Activated CD4-positive, alpha-beta T cell treated with anti-CD3 and anti-CD28 coated beads, Interleukin-2, amount 50 U/mL, for 16 hours (primary cell): ENCODE measurements at regions not wholly inside any gene's neighbourhood (a gene's known extent, or its start where the extent isn't known, plus 50 kb on each side); places are given as distances from the start of the nearest gene placed in this dataset.
"Not testable (repeated sequence)": the region's sequence is repeated elsewhere in the genome, so short reads cannot be mapped to it uniquely, and the experiment has no call there.

Experiments used
- DNase-seq: peaks from one replicate; pipeline ENCODE4 v3.0.0-alpha.2; 2020

- peak; percentile 20 for DNase-seq
These were observed 50.8 kb upstream of the PTHLH start for GRCh38 chr12:28023156-28023887.

DNA sequence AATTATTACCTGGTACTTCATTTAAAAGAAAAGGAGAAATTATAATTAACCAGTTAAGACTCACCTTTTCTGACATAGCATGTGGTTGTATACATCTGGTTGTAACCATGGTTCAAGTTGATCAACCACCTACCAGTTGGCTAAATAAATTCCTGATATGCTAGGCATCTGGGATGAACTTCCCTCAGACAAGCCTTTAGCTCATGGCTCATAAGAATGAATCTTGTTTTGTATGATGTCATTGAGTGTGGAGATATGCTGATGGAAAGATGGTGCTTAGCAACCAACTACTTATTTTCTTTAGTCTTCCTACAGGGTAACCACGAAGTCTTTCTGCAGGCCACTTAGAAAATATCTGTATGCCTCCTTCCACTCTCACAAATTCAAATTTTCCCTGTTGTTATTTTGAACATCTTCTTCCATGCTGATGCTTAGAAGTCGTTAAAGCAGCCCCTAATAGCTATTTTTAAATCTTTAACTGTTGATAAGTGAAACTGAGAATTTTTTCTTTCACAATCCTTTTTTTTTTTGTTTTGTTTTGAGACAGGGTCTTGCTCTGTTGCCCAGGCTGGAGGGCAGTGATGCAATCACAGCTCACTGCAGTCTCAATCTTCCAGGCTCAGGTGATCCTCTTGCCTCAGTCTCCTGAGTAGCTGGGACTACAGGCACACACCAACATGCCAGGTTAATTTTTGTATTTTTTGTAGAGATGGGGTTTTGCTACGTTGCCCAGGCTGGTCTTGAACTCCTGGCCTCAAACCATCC, 51.9 kb upstream of the PTHLH start:
- no peak for DNase-seq

DNA sequence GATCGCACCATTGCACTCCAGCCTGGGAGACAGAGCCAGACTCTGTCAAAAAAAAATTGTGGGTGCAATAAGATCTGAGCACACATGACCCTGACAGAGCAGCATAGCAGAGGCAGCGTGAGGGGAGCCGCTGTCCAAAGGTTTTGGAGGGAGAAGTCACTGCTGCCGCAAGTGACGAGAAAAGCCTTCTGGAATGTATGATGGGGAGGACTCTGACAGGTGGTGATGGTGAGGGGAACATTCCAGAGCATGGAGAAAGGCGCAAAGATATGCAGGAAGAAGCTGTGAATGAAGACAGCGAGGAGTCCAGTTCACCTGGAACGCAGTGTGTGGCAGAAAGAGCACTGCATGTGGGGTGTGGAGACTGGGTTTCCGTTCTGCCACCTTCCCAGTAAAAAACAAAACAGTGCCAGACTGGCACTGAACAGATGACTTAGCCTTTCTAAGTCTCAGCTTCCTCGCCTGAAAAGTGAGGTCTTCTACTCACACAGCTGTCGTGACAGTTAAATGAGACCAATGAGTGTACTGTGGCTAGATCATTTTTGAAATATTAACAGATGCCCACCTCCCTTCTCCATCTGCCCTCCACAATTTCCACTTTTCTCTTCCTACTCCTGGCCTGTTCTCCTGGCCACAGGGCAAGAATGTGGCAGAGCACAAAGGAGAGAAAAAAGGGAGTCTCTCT, 53.4 kb upstream of the PTHLH start:
- DNase-seq = no peak

DNA sequence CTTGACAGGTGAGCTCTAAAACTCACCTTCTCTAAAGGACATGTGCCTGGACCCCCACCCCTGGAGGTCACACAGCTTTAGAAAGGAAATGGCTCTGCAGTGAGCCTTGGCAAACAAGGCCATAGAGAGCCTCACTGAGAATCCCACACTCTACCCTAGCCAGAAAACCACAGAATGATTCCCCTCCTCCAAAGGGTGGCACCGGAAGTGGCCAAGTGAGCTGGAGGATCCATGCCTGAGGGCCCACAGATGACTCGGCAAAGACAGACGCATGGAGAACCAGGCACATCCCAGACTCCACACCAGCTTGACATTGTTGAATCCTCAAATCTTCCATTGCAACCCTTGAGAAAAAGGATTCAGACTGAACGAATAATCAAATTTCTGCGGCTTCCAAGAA, 54.2 kb upstream of the PTHLH start:
- DNase-seq = no peak

DNA sequence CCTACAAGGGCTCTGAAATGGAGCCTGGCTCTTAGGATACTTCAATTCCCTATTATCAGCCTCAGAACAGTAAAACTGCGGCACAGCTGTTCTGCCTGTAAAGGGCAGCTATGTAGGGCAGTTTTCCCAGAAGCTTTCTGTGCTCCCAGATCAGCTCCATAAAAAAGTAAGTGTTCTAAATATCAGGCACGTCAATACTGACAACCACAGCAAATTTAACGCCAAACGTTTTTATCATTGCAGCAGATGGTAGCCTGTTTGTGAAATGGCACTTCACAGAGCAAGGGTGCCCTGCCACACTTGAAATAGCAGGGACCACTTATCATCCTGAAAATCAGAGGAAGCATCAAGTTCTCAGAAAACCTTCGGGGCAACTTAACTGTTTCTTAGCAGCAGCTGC, 54.8 kb upstream of the PTHLH start:
- DNase-seq = no peak

DNA sequence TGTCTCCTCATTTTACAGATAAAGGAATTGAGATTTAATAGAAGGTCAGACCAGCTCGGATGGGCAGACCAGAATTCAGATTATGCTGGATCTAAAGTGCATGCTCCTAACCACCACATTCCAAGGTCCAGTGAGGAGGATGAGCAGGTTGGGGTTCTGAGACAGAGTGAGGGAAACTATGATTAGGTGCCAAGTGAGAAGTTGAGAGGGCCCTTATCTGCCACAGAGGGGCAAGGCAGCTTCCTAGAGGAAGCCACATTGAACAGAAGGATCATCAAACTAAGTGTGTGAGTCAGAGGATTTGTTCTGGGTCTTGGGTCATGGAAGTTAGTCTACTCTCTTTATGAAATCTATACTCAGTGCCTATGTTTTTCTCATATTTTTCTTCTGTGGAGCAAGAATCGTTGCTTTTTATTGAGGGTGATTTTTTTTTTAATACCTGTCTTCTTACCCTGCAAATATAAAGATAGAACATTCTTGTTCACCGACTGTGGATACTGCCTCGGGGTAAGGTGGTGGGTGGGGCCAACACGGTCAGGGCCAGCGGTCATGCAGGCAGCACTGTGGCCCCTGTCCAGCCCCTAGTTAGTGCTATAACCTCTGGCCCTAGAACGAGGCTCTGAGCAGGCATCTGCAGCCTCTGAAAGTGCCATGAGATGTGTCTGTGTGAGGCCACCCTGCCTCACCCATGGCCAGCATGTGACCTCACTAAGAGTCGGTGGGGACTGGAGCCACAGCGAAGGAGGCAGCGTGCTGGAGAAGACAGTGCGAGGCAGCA, 55.6 kb upstream of the PTHLH start:
- no peak for DNase-seq

DNA sequence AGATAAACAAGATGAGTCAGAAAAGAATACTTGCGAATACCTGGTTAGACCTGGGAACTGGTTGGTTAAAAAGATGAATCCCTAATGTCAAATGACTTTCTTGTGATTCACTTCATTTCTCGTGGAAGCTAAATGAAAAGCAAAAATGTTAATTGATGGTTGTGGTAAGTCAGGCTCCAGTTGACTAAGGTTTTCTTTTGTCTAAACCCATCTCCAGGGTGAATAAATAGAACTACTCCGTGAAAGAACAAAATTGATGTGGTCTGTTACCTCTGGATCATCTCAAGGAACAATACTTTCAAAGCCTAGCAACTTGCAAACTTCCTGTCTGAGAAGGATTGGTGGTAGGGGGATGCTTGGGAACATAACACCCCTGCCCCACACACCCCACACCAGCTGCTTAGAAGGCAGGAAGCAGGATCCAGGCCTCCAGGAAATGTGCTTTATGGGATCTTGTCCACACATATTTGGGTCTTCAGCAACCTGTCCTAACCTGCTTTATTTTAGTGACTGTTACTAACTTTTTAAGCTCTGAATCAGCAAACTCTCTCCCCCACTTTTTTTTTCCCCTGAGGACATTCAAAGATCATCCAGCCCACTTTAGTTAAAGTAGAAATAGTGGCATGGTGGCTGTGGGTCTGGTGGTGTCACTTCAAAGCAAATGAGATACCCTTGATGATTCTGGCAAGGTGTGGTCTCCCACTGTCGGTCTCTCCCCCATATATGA, 60.4 kb upstream of the PTHLH start:
- no peak for DNase-seq

DNA sequence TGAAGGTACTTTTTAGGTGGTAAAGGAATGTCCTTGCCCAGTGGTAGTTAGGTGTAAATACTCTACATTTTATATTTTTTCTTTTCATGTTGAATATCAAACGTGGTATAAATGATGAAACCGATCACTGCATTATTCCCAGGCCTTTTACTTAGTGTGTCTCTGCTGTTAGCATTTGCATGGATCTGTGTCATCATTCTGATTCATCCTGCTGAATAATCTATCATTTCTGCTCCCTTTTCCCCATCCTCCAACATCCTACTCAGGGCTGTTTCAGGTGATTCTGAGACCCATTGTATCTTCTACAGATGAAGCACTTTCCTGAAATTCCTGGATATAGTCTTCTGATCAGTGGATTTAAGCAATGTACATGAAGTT, 61.0 kb upstream of the PTHLH start:
- no peak for DNase-seq

- DNase-seq = no peak
These were observed 61.7 kb upstream of the PTHLH start for GRCh38 chr12:28034271-28034670.

GRCh38 chr12:28035500-28035899, 63.0 kb upstream of the PTHLH start:
- no peak for DNase-seq

GRCh38 chr12:28036940-28037339, 64.4 kb upstream of the PTHLH start:
- no peak for DNase-seq

DNA sequence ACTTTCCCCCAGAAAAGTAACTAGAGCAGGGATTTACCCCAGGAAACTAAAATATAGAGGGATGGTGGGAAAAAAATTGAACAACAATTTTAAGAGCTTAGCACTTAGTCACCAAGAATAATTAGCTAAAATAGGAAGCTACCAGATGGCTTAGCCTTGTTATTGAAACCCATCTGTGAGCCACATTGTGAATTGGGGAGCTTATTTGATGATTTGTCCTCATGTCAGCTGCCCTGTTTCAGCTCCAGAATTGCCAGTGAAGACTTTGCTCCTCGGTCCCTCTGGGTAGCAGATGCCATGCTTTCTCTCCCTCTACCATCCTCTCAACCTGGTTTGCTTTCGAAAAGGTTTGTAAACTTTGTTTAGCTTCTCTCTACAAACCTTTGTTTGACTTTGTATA, 67.7 kb upstream of the PTHLH start:
- no peak for DNase-seq

- DNase-seq = not testable (repeated sequence)
These were observed 74.1 kb upstream of the PTHLH start for GRCh38 chr12:28046600-28046999.

- no peak for DNase-seq
These were observed 78.1 kb upstream of the PTHLH start for GRCh38 chr12:28050606-28051005.

DNA sequence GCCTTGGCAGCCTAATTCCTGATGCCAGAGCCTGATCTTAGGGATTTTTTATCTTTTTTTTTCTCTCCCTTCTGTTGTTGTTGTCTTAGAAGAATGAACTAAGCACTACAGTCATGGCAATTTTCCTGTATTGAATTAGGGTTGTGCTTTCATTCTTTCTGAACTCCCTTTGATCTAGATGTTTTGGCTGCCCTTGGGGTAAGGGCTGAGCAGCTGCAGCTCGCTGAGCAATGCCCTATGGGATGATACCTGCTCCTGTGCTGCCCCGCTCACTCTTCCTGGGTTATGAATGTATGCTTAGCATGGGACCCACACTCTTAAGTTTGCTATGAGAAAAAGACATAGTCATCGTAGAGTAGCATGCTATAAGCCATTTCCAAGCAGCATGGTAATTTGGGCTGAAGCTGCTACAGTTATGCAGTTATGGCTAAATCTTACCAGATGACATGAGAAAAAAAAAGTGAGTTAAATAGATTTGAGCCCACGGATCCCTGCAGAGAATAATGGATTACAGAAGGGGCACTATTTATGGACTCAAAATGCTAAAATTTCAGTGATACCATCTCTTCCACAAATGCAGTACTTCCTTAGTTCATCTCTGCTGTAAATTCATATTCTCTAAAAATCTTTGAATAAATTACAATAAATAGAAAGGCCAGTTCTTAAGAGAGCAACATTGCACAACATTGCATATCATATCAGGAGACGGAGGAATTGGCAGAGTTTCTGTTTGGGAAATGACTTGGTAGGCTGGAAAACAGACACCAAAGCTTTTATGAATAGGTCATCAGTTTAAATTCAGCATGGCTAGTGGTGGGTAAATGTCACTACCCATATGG, 79.2 kb upstream of the PTHLH start:
- no peak for DNase-seq

GRCh38 chr12:28053564-28053963, 81.0 kb upstream of the PTHLH start:
- no peak for DNase-seq

DNA sequence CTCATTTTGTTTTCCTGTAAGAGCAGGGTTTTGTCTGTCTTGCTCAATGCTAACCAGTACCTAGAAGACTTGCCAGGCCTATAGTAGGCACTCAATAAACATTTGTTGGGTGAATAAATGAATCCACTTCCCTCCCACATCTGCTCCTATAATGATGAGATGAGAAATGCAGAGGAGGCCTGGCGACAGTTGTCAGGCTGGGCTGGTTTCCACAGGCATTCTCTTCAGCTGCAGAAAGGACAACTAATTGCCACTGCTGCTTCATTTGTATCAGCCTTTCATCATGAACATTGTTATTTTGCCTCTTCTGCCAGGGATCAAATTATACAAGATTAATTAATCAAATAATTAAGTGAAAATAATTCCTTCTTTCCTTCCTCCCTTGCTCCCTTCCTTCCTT, 82.0 kb upstream of the PTHLH start:
- DNase-seq = no peak

- DNase-seq = peak; percentile 47
These were observed 85.5 kb upstream of the PTHLH start for GRCh38 chr12:28057856-28058615.

DNA sequence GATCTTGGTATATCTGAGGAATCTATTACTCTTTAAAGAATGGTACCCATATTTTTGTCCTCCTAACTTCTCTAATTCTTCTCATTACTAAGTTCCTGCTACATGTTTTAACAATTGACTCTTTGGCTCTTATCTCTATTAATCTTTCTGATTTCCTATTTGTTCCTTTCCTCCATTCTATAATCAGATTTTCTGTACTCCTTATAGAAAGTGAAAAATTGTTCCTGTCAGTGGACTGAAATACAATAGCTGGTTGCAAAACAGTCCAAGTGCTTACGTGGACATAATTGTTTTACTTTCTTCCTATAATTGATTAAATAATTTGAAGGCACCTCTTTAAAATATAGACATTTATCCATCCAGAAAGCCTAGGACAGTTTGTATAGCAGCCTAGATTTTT, 86.7 kb upstream of the PTHLH start:
- DNase-seq = no peak

DNA sequence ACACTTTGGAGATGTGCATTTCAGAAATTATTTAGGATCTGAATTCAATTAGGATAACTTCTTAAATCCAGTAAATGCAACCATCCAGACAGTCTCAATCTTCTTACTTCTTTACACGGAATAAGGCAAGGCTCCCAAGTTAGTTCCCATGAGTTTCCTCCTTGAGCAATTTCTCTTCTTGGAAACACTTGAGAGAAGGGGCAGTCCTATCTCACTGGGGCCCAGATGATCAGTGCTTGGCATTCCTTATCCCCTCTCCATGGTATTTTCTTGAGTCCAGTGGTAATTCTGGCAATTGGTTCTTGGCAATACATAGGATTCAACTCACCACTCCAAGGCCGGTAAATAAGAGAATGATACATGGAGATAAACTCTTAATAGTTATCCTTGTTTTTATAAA, 87.1 kb upstream of the PTHLH start:
- no peak for DNase-seq

- DNase-seq = no peak
These were observed 88.3 kb upstream of the PTHLH start for GRCh38 chr12:28060871-28061270.
